Endothelial cell of umbilical vein (primary cell): ENCODE measurements at regions not wholly inside any gene's neighbourhood (a gene's known extent, or its start where the extent isn't known, plus 50 kb on each side); places are given as distances from the start of the nearest gene placed in this dataset.

Source experiments
- BruUV-seq: library from RNA; stranded (reverse); fragments of 400-500 nt; replicated peaks from 2 replicates; lab custom pipeline; 2021; lab: Mats Ljungman, UMichigan
- CTCF ChIA-PET: fragments of 300-600, 350-600 bp; sonication (Branson Sonifier 250); formaldehyde crosslinking; loops from one replicate; lab custom pipeline; 2021; ENCODE audit warnings: antibody characterized with exemption, inconsistent platforms; lab: Charles Lee
- POLR2A ChIA-PET: fragments of 300-600, 350-600 bp; sonication (Branson Sonifier 250); formaldehyde crosslinking; loops from one replicate; lab custom pipeline; 2021; ENCODE audit warnings: antibody characterized with exemption, inconsistent platforms; lab: Charles Lee
- DNase-seq: peaks from one replicate; pipeline ENCODE4 v3.0.0-alpha.2; 2011; ENCODE audit warnings: low read depth, low spot score
- FAIRE-seq: peaks from 2 replicates; lab custom pipeline; 2011; peaks lifted over from hg19 to GRCh38; lab: Jason Lieb, UNC
- H2AFZ ChIP-seq: 2 replicates; pipeline ENCODE4 v1.6.0; 2012; ENCODE audit warnings: low read depth, low read length, control low read depth, inconsistent platforms
- H3K27ac ChIP-seq: 2 replicates; pipeline ENCODE4 v1.5.1; 2011; ENCODE audit warnings: low read depth, mild to moderate bottlenecking, control low read depth, low read length, moderate library complexity; ENCODE audit not compliant: insufficient read depth
- H3K27me3 ChIP-seq, 2 experiments: 2 replicates each; pipeline versions ENCODE4 v1.6.0 to v1.6.1; 2011; ENCODE audit warnings: low read length in 2 of 2, mixed read lengths in 1 of 2; ENCODE audit not compliant: control insufficient read depth in 2 of 2, insufficient read depth in 2 of 2
- H3K36me3 ChIP-seq, 2 experiments: 2 replicates in 1 of 2; 3 replicates in 1 of 2; pipeline ENCODE4 v1.5.1; 2011; ENCODE audit warnings: low read length in 2 of 2, mild to moderate bottlenecking in 1 of 2, moderate library complexity in 1 of 2; ENCODE audit not compliant: control insufficient read depth in 2 of 2, insufficient read depth in 2 of 2; ENCODE audit errors: extremely low read depth in 1 of 2
- H3K4me1 ChIP-seq: 3 replicates; pipeline ENCODE4 v1.5.1; 2011; ENCODE audit warnings: mild to moderate bottlenecking, low read length; ENCODE audit not compliant: control insufficient read depth, insufficient read depth; ENCODE audit errors: extremely low read depth
- H3K4me2 ChIP-seq: 2 replicates; pipeline ENCODE4 v1.6.1; 2011; ENCODE audit warnings: low read length, control low read depth, mixed read lengths; ENCODE audit not compliant: insufficient read depth
- H3K4me3 ChIP-seq, 3 experiments: fragments of 200-600 bp in 1 of 3; sonication (generic), shearing (Covaris generic) in 1 of 3; replicated peaks in 1 of 3; 2 replicates each; pipeline ENCODE4 v1.5.1; 2011 to 2016; ENCODE audit warnings: control low read depth in 3 of 3, low read length in 3 of 3, mild to moderate bottlenecking in 2 of 3, inconsistent platforms in 1 of 3, low read depth in 1 of 3, moderate library complexity in 1 of 3; ENCODE audit not compliant: insufficient read depth in 1 of 3
- H3K79me2 ChIP-seq: 2 replicates; pipeline ENCODE4 v1.6.0; 2012; ENCODE audit warnings: low read length, inconsistent platforms; ENCODE audit not compliant: control insufficient read depth, insufficient read depth
- H3K9ac ChIP-seq: replicated peaks from 2 replicates; pipeline ENCODE3; 2011; ENCODE audit warnings: low read length, control low read depth; ENCODE audit not compliant: insufficient read depth; ENCODE audit errors: extremely low read depth
- H3K9me1 ChIP-seq: replicated peaks from 3 replicates; pipeline ENCODE4 v1.6.0; 2011; ENCODE audit warnings: mild to moderate bottlenecking, low read length; ENCODE audit not compliant: control insufficient read depth, insufficient read depth; ENCODE audit errors: extremely low read depth
- H3K9me3 ChIP-seq: replicated peaks from 2 replicates; pipeline ENCODE4 v1.5.1; 2012; ENCODE audit warnings: low read length, inconsistent platforms; ENCODE audit not compliant: control insufficient read depth, insufficient read depth
- H4K20me1 ChIP-seq: replicated peaks from 2 replicates; pipeline ENCODE3; 2011; ENCODE audit warnings: mild to moderate bottlenecking, low read length; ENCODE audit not compliant: control insufficient read depth, insufficient read depth; ENCODE audit errors: extremely low read depth
- EZH2 ChIP-seq: IDR thresholded peaks from 2 replicates; pipeline ENCODE4 v1.6.1; 2012; ENCODE audit warnings: borderline replicate concordance, low read depth, mild to moderate bottlenecking, moderate library complexity, low read length, inconsistent platforms; ENCODE audit not compliant: severe bottlenecking
- FOS ChIP-seq: IDR thresholded peaks from 2 replicates; pipeline ENCODE4 v1.6.1; 2011; ENCODE audit warnings: mild to moderate bottlenecking, low read length, moderate library complexity, borderline replicate concordance; ENCODE audit not compliant: insufficient read depth
- GATA2 ChIP-seq: IDR thresholded peaks from 2 replicates; pipeline ENCODE4 v1.7.0; 2011; ENCODE audit warnings: low read depth, mild to moderate bottlenecking, moderate library complexity, mixed read lengths, low read length; ENCODE audit not compliant: insufficient read length, insufficient read depth
- JUN ChIP-seq: IDR thresholded peaks from 2 replicates; pipeline ENCODE4 v1.6.1; 2011; ENCODE audit warnings: borderline replicate concordance, low read depth; ENCODE audit not compliant: insufficient read length, insufficient read depth
- MYC ChIP-seq: IDR thresholded peaks from one replicate; pipeline ENCODE4 v1.6.1; 2011; ENCODE audit warnings: mild to moderate bottlenecking, low read depth, low read length
- POLR2A ChIP-seq: IDR thresholded peaks from 2 replicates; pipeline ENCODE4 v1.6.1; 2012; ENCODE audit warnings: low read depth, mild to moderate bottlenecking, control low read depth, low read length
- POLR2AphosphoS5 ChIP-seq: IDR thresholded peaks from 2 replicates; pipeline ENCODE4 v1.6.1; 2012; ENCODE audit warnings: low read depth, mild to moderate bottlenecking, control low read depth, low read length, moderate library complexity; ENCODE audit not compliant: insufficient read depth
- dilution Hi-C: fragments of 300-500 bp; cut with MboI; formaldehyde crosslinking; loops from one replicate; pipeline ENCODE4 v1.15.0; 2019; ENCODE audit warnings: low sequenced_read_pairs; ENCODE audit not compliant: extremely low pct_ligation_motif_present
- intact Hi-C: fragments of 100-400 bp; cut with micrococcal nuclease; formaldehyde crosslinking; loops from one replicate; pipeline ENCODE4 v1.10.0; 2022
- TF ChIP-seq, protein P1 (sequence below), 2 donors: IDR thresholded peaks; 1 replicate in 1 of 2; 2 replicates in 1 of 2; pipeline ENCODE4 v1.5.1; 2011; ENCODE audit warnings: low read length in 2 of 2, mild to moderate bottlenecking in 2 of 2, moderate library complexity in 2 of 2, control low read depth in 1 of 2, inconsistent platforms in 1 of 2, low read depth in 1 of 2; ENCODE audit not compliant: insufficient read depth in 1 of 2; ENCODE audit errors: extremely low read depth in 1 of 2
- TF ChIP-seq, protein P2 (sequence below): IDR thresholded peaks from 2 replicates; pipeline ENCODE4 v1.6.1; 2011; ENCODE audit not compliant: insufficient read depth, insufficient read length

DNA sequence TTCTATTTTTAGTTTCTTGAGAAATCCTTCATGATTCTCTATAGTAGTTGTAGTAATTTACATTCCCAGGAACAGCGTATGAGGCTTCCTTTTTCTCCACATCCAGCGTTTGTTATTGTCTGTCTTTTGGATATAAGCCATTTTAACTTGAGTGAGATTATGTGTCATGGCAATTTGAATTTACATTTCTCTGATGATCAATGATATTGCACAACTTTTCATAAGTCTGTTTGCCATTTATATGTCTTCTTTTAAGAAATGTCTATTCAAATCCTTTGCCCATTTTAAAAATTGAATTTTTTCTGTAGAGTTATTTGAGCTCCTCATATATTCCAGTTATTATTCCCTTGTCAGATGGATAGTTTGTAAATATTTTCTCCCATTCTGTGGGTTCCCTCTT is 285.1 kb downstream of the REEP3 start:
- POLR2A ChIA-PET = no interaction called here

DNA sequence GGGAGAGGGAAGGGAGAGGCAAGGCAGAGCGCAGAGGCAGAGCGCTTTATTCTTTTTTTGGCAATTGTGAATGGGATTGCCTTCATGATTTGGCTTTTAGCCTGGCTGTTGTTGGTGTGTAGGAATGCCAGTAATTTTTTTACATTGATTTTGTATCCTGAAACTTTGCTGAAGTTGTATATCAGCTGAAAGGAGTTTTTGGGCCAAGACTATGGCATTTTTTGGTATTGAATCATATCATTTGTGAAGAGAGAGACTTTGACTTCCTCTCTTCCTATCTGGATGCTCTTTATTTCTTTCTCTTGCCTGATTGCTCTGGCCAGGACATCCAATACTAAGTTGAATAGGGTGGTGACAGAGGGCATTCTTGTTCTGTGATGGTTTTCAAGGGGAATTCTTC is 291.3 kb downstream of the REEP3 start:
- Histone ChIP-seq H3K27me3 (peaks cover 0 to 4% of the 10 kb centered on the region in 2 experiments), H2AFZ (no peak overlapping the region), H3K36me3 (no peaks in the 10 kb centered on the region), H3K9me3 (no peaks in the 10 kb centered on the region), H3K9ac (no peak overlapping the region), H3K4me1 (no peaks in the 10 kb centered on the region), H3K4me3 (no peak overlapping the region), H3K79me2 (no peaks in the 10 kb centered on the region), H3K4me2 (no peak overlapping the region), H3K9me1 (no peaks in the 10 kb centered on the region), H4K20me1 (no peaks in the 10 kb centered on the region), H3K27ac (no peak overlapping the region)
- ChIA-PET POLR2A (no interaction called here), CTCF (interaction anchor here (1.4 kb wide), 1 partner anchor 645 kb away, joined by 3 read pairs; no protein-coding TSS in a partner anchor)
- no peak for FAIRE-seq
- BruUV-seq = no TSS peak
- intact Hi-C loops (no loop called here), dilution Hi-C loops (no loop called here)
- no peak for TF ChIP-seq EZH2
- TF ChIP-seq MYC = no peak
- no peak for TF ChIP-seq GATA2
- no peak for TF ChIP-seq JUN
- TF ChIP-seq POLR2A = no peak
- TF ChIP-seq FOS = no peak
- TF ChIP-seq, protein P1, sequence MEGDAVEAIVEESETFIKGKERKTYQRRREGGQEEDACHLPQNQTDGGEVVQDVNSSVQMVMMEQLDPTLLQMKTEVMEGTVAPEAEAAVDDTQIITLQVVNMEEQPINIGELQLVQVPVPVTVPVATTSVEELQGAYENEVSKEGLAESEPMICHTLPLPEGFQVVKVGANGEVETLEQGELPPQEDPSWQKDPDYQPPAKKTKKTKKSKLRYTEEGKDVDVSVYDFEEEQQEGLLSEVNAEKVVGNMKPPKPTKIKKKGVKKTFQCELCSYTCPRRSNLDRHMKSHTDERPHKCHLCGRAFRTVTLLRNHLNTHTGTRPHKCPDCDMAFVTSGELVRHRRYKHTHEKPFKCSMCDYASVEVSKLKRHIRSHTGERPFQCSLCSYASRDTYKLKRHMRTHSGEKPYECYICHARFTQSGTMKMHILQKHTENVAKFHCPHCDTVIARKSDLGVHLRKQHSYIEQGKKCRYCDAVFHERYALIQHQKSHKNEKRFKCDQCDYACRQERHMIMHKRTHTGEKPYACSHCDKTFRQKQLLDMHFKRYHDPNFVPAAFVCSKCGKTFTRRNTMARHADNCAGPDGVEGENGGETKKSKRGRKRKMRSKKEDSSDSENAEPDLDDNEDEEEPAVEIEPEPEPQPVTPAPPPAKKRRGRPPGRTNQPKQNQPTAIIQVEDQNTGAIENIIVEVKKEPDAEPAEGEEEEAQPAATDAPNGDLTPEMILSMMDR (IDR thresholded peaks at IDR 0.05; ENCODE audit: extremely low read depth in 1 of 2, insufficient read depth in 1 of 2, low read depth in 1 of 2, low read length in 2 of 2) = no peak
- TF ChIP-seq, protein P2, sequence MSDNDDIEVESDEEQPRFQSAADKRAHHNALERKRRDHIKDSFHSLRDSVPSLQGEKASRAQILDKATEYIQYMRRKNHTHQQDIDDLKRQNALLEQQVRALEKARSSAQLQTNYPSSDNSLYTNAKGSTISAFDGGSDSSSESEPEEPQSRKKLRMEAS = no peak
- no peak for TF ChIP-seq POLR2AphosphoS5
- no peak for DNase-seq

More for the DNA sequence above, 285.1 kb downstream of the REEP3 start:
- H3K4me1 ChIP-seq = no peaks in the 10 kb centered on the region
- dilution Hi-C loops (no loop called here), intact Hi-C loops (no loop called here)
- H4K20me1 ChIP-seq = no peaks in the 10 kb centered on the region
- H3K27me3 ChIP-seq = no peaks in the 10 kb centered on the region
- no peak overlapping the region for H3K4me2 ChIP-seq
- H3K9ac ChIP-seq = no peak overlapping the region
- H3K36me3 ChIP-seq = no peaks in the 10 kb centered on the region
- no peak overlapping the region for H3K27ac ChIP-seq
- H3K9me3 ChIP-seq = no peaks in the 10 kb centered on the region
- CTCF ChIA-PET = no interaction called here
- no peak overlapping the region for H3K4me3 ChIP-seq
- no peak for FAIRE-seq
- DNase-seq = no peak
- TF ChIP-seq EZH2 (no peak), POLR2AphosphoS5 (no peak), MYC (no peak), POLR2A (no peak), GATA2 (no peak), JUN (no peak), FOS (no peak)
- TF ChIP-seq, protein P1 (IDR thresholded peaks at IDR 0.05; ENCODE audit: extremely low read depth in 1 of 2, insufficient read depth in 1 of 2, low read depth in 1 of 2, low read length in 2 of 2) = no peak
- H3K9me1 ChIP-seq = no peaks in the 10 kb centered on the region
- H2AFZ ChIP-seq = no peak overlapping the region
- H3K79me2 ChIP-seq = no peaks in the 10 kb centered on the region
- no TSS peak for BruUV-seq
